Tibial artery (tissue), 4 donors: ENCODE measurements at regions not wholly inside any gene's neighbourhood (a gene's known extent, or its start where the extent isn't known, plus 50 kb on each side); places are given as distances from the start of the nearest gene placed in this dataset.

Source experiments
- DNase-seq, 2 donors: peaks; one replicate each; pipeline ENCODE4 v3.0.0-alpha.2; 2019
- H3K27ac ChIP-seq, 2 donors: fragments of 200-600 bp; sonication (generic) in 1 of 2; 1 replicate in 1 of 2; 2 replicates in 1 of 2; pipeline ENCODE4 v1.5.1; 2018 to 2019; ENCODE audit warnings: mild to moderate bottlenecking in 1 of 2
- H3K27me3 ChIP-seq, 2 donors: fragments of 200-600 bp; sonication (generic) in 1 of 2; one replicate each; pipeline versions ENCODE4 v1.5.1 to v1.6.0; 2016 to 2019
- H3K36me3 ChIP-seq, 3 donors: fragments of 200-600 bp; sonication (generic) in 2 of 3; one replicate each; pipeline ENCODE4 v1.5.1; 2016 to 2019; ENCODE audit warnings: mild to moderate bottlenecking in 2 of 3
- H3K4me1 ChIP-seq, 4 donors: fragments of 200-600 bp; sonication (generic) in 2 of 4; 1 replicate in 3 of 4; 2 replicates in 1 of 4; pipeline ENCODE4 v1.5.1; 2016 to 2019
- H3K4me3 ChIP-seq, 2 donors: fragments of 200-600 bp; sonication (generic) in 1 of 2; 1 replicate in 1 of 2; 2 replicates in 1 of 2; pipeline ENCODE4 v1.5.1; 2018 to 2019; ENCODE audit warnings: mild to moderate bottlenecking in 2 of 2
- H3K9me3 ChIP-seq, 3 donors: fragments of 200-600 bp; sonication (generic) in 1 of 3; one replicate each; pipeline ENCODE4 v1.5.1; 2016 to 2019
- intact Hi-C: fragments of 100-400 bp; cut with DNase I; formaldehyde crosslinking; loops from one replicate; pipeline ENCODE4 v1.15.0; 2023; ENCODE audit warnings: low total_unique reads
- TF ChIP-seq, protein P1 (sequence below), 2 experiments: fragments of 200-600 bp in 1 of 2; fragments of 450-650 bp in 1 of 2; IDR thresholded peaks; one replicate each; pipeline ENCODE4 v1.5.1; 2017 to 2019; ENCODE audit warnings: antibody characterized with exemption in 2 of 2, mild to moderate bottlenecking in 1 of 2, moderate library complexity in 1 of 2

DNA sequence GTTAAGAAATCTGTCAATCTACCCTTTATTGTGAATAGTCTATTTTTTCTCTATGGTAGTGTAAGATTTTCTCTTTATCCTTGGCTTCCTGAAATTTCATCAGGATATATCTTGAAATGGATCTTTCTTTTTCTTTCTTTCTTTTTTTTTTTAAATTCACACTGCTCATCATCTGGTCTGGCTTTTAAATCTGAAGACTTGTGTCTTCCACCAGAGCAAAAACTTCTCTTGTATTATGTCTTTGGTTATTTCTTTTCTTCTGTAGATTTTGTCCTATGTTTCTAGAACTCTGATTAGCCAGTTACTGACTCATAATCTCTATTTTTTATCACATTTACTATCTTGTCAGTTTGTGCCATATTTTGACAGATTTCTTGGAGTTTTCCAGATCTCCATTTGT lies 133.8 kb upstream of the LMO4 start:
- intact Hi-C loops, result no loop called here
- Histone ChIP-seq H3K27me3 (no peaks in the 10 kb centered on the region), H3K27ac (no peak overlapping the region), H3K9me3 (no peaks in the 10 kb centered on the region), H3K4me1 (no peaks in the 10 kb centered on the region), H3K36me3 (no peaks in the 10 kb centered on the region), H3K4me3 (no peak overlapping the region)
- DNase-seq, result no peak
- TF ChIP-seq, protein P1, sequence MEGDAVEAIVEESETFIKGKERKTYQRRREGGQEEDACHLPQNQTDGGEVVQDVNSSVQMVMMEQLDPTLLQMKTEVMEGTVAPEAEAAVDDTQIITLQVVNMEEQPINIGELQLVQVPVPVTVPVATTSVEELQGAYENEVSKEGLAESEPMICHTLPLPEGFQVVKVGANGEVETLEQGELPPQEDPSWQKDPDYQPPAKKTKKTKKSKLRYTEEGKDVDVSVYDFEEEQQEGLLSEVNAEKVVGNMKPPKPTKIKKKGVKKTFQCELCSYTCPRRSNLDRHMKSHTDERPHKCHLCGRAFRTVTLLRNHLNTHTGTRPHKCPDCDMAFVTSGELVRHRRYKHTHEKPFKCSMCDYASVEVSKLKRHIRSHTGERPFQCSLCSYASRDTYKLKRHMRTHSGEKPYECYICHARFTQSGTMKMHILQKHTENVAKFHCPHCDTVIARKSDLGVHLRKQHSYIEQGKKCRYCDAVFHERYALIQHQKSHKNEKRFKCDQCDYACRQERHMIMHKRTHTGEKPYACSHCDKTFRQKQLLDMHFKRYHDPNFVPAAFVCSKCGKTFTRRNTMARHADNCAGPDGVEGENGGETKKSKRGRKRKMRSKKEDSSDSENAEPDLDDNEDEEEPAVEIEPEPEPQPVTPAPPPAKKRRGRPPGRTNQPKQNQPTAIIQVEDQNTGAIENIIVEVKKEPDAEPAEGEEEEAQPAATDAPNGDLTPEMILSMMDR (IDR thresholded peaks at IDR 0.05), result no peak

GRCh38 chr1:87196110-87196827 lies 132.4 kb upstream of the LMO4 start:
- intact Hi-C loops, result no loop called here
- H3K36me3 ChIP-seq, result no peaks in the 10 kb centered on the region
- H3K4me3 ChIP-seq, result no peak overlapping the region
- DNase-seq, result no peak
- no peaks in the 10 kb centered on the region for H3K27me3 ChIP-seq
- H3K4me1 ChIP-seq, result no peaks in the 10 kb centered on the region
- H3K9me3 ChIP-seq, result no peaks in the 10 kb centered on the region
- no peak overlapping the region for H3K27ac ChIP-seq
- TF ChIP-seq, protein P1 (IDR thresholded peaks at IDR 0.05), result no peak

DNA sequence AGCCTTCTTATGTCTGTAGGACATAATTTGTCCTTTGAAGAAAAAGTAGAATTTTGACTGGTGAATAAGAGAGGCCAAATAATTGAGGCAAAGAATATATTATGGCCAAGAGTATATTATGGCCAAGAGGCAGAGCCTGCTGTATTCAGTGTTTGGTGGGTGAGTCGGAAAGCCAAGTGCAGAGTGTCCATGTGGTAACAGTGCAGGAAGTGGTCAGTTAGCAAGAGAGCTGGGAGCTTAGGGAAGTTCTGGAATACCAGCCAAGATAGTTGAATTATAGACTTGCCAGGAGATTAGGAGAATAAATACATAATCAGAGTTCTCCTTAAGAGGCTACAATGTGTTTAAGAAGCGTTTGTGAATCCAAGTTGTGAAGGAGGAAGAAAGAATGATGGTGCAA lies 131.5 kb upstream of the LMO4 start:
- intact Hi-C loops, result no loop called here
- TF ChIP-seq, protein P1 (IDR thresholded peaks at IDR 0.05), result no peak
- Histone ChIP-seq H3K27ac (no peak overlapping the region), H3K9me3 (no peaks in the 10 kb centered on the region), H3K4me1 (no peaks in the 10 kb centered on the region), H3K36me3 (no peaks in the 10 kb centered on the region), H3K4me3 (no peak overlapping the region), H3K27me3 (no peaks in the 10 kb centered on the region)
- no peak for DNase-seq

- no peaks in the 10 kb centered on the region for H3K9me3 ChIP-seq
- H3K27me3 ChIP-seq, result no peaks in the 10 kb centered on the region
- TF ChIP-seq, protein P1 (IDR thresholded peaks at IDR 0.05), result no peak
- no peaks in the 10 kb centered on the region for H3K4me1 ChIP-seq
- intact Hi-C loops, result no loop called here
- H3K4me3 ChIP-seq, result no peak overlapping the region
- H3K36me3 ChIP-seq, result no peaks in the 10 kb centered on the region
- no peak overlapping the region for H3K27ac ChIP-seq
- no peak for DNase-seq
These were observed 131.0 kb upstream of the LMO4 start for GRCh38 chr1:87197641-87198040.

DNA sequence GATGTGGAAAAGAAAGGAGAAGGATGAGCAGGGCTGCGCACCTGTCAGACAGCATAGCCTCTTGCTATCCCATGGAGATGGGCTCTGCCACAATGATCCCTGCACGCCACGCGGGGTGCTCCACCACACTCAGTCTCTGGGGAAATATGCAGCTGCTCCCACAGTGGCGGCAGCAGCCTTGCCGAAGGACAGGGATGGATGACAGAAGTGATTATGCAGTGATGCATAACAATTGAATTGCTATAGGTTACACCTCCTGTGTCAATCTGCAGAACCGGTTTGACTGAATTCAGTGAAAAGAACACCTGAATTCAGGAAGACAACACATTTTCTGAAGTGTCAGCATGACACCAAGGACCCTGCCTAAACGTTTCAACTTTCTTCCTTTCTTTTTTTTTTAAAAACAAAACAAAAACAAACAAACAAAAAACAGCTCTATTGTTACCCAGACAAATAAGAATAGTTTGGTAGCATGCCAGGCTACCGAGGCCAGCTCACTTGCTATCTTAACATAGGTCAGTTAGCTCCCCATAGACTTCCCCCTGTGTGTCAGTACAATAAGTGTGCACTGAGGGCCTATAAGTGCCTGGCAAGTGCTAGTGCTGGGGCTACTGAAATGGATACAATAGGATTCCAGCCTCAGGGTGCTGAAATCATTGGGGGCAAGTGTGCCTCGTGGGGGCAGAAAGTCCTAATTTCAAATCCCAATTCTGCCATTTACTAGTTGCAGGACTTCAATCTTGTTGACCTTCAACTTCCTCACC lies 127.6 kb upstream of the LMO4 start:
- Histone ChIP-seq H3K9me3 (no peaks in the 10 kb centered on the region), H3K27ac (no peak overlapping the region), H3K27me3 (no peaks in the 10 kb centered on the region), H3K36me3 (no peaks in the 10 kb centered on the region), H3K4me1 (no peaks in the 10 kb centered on the region), H3K4me3 (no peak overlapping the region)
- intact Hi-C loops, result no loop called here
- TF ChIP-seq, protein P1 (IDR thresholded peaks at IDR 0.05), result no peak
- no peak for DNase-seq
